Right lobe of liver (tissue), 4 donors: ENCODE measurements at regions not wholly inside any gene's neighbourhood (a gene's known extent, or its start where the extent isn't known, plus 50 kb on each side); places are given as distances from the start of the nearest gene placed in this dataset.

Source experiments
- POLR2A ChIP-seq: fragments of 450-650 bp; IDR thresholded peaks from one replicate; pipeline ENCODE4 v1.6.1; 2017; ENCODE audit warnings: antibody characterized with exemption, mild to moderate bottlenecking
- TF ChIP-seq, protein P1 (sequence below), 4 donors: fragments of 200-600 bp in 3 of 4; fragments of 450-650 bp in 1 of 4; IDR thresholded peaks; one replicate each; pipeline versions ENCODE4 v1.5.1 to v1.8.0; 2016 to 2022; ENCODE audit warnings: antibody characterized with exemption in 4 of 4, mild to moderate bottlenecking in 2 of 4
- donor health status: DM: no; HTN: no; CAD: no.
- donor health status: DM: no; HTN: no; CAD: no.
- donor health status: DM: no; HTN: yes; CAD: no.

DNA sequence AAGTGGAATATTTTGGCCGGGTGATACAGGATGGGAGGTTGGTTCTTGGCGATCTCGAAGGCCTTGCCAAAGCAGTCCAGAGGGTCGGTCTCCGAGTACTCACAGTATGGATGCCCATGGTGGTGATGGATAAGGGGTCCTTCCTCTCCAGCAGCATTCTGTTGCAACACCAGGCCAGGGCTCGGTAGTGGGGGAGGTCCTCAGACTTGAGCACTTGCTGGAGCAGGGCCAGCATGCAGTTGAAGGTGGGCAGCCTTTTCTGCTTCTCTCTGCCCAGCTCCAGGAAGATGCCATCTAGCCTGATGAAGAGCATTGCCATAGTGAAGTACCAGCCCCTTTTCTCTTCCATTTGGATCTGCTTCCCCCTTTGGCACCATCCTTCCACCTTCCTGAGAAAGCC, 99.4 kb upstream of the MCHR2 start:
- TF ChIP-seq, protein P1, sequence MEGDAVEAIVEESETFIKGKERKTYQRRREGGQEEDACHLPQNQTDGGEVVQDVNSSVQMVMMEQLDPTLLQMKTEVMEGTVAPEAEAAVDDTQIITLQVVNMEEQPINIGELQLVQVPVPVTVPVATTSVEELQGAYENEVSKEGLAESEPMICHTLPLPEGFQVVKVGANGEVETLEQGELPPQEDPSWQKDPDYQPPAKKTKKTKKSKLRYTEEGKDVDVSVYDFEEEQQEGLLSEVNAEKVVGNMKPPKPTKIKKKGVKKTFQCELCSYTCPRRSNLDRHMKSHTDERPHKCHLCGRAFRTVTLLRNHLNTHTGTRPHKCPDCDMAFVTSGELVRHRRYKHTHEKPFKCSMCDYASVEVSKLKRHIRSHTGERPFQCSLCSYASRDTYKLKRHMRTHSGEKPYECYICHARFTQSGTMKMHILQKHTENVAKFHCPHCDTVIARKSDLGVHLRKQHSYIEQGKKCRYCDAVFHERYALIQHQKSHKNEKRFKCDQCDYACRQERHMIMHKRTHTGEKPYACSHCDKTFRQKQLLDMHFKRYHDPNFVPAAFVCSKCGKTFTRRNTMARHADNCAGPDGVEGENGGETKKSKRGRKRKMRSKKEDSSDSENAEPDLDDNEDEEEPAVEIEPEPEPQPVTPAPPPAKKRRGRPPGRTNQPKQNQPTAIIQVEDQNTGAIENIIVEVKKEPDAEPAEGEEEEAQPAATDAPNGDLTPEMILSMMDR (IDR thresholded peaks at IDR 0.05): no peak
- no peak for TF ChIP-seq POLR2A
